GM18951 (cell line): ENCODE measurements at regions not wholly inside any gene's neighbourhood (a gene's known extent, or its start where the extent isn't known, plus 50 kb on each side); places are given as distances from the start of the nearest gene placed in this dataset.

Experiments used
- POLR2A ChIP-seq: IDR thresholded peaks from 4 replicates; pipeline ENCODE4 v1.6.1; 2011; ENCODE audit warnings: mild to moderate bottlenecking; ENCODE audit not compliant: insufficient read length, insufficient read depth; ENCODE audit errors: extremely low read depth
- in situ Hi-C: fragments of 300-500 bp; cut with MboI; formaldehyde crosslinking; loops from one replicate; pipeline ENCODE4 v1.12.0; 2022; ENCODE audit warnings: low sequenced_read_pairs, mixed read lengths, inconsistent platforms; ENCODE audit not compliant: unreplicated experiment

- TF ChIP-seq POLR2A: no peak
- in situ Hi-C loops: no loop called here
Measured at GRCh38 chr5:8060235-8060952, 191.4 kb downstream of the MTRR start.

- no peak for TF ChIP-seq POLR2A
- in situ Hi-C loops: no loop called here
Measured at GRCh38 chr5:8060953-8061429, 192.0 kb downstream of the MTRR start.

GRCh38 chr5:8062521-8062920 is 193.6 kb downstream of the MTRR start:
- in situ Hi-C loops: no loop called here
- no peak for TF ChIP-seq POLR2A

GRCh38 chr5:8068078-8068477 is 199.1 kb downstream of the MTRR start:
- in situ Hi-C loops: no loop called here
- TF ChIP-seq POLR2A: no peak

- no peak for TF ChIP-seq POLR2A
- in situ Hi-C loops: no loop called here
Measured at GRCh38 chr5:8070138-8070537, 201.2 kb downstream of the MTRR start.

- no peak for TF ChIP-seq POLR2A
- in situ Hi-C loops: no loop called here
Measured at GRCh38 chr5:8079056-8079455, 210.1 kb downstream of the MTRR start.

- no peak for TF ChIP-seq POLR2A
- in situ Hi-C loops: no loop called here
Measured at GRCh38 chr5:8081179-8081578, 212.2 kb downstream of the MTRR start.

- in situ Hi-C loops: no loop called here
- TF ChIP-seq POLR2A: no peak
Measured at GRCh38 chr5:8093669-8094068, 224.7 kb downstream of the MTRR start.

- in situ Hi-C loops: no loop called here
- TF ChIP-seq POLR2A: no peak
Measured at GRCh38 chr5:8094304-8094703, 225.4 kb downstream of the MTRR start.

- TF ChIP-seq POLR2A: no peak
- in situ Hi-C loops: no loop called here
Measured at GRCh38 chr5:8097146-8097545, 228.2 kb downstream of the MTRR start.

GRCh38 chr5:8098081-8098480 is 229.1 kb downstream of the MTRR start:
- in situ Hi-C loops: no loop called here
- TF ChIP-seq POLR2A: no peak

- TF ChIP-seq POLR2A: no peak
- in situ Hi-C loops: no loop called here
Measured at GRCh38 chr5:8102714-8103113, 233.8 kb downstream of the MTRR start.

- no peak for TF ChIP-seq POLR2A
- in situ Hi-C loops: no loop called here
Measured at GRCh38 chr5:8114597-8115266, 245.8 kb downstream of the MTRR start.

- TF ChIP-seq POLR2A: no peak
- in situ Hi-C loops: no loop called here
Measured at GRCh38 chr5:8123559-8123958, 254.6 kb downstream of the MTRR start.
